SK-N-SH (cell line): ENCODE measurements at regions not wholly inside any gene's neighbourhood (a gene's known extent, or its start where the extent isn't known, plus 50 kb on each side); places are given as distances from the start of the nearest gene placed in this dataset.

Experiments
- EZH2phosphoT487 ChIP-seq: fragments of 200-600 bp; sonication (generic); IDR thresholded peaks from 2 replicates; pipeline ENCODE4 v1.6.1; 2017; ENCODE audit warnings: low read depth, mixed run types, mild to moderate bottlenecking, antibody characterized with exemption, moderate library complexity, borderline replicate concordance
- FOXM1 ChIP-seq: IDR thresholded peaks from 2 replicates; pipeline ENCODE4 v1.4.0; 2012; ENCODE audit warnings: low read depth, mild to moderate bottlenecking
- NFIC ChIP-seq: IDR thresholded peaks from 2 replicates; pipeline ENCODE4 v1.4.0; 2012; ENCODE audit warnings: borderline replicate concordance
- RAD21 ChIP-seq: IDR thresholded peaks from 2 replicates; pipeline ENCODE4 v1.6.1; 2012; ENCODE audit warnings: mild to moderate bottlenecking, low read length
- REST ChIP-seq: IDR thresholded peaks from 2 replicates; pipeline ENCODE4 v1.6.1; 2012; ENCODE audit warnings: mild to moderate bottlenecking, low read depth, low read length, moderate library complexity
- RXRA ChIP-seq: IDR thresholded peaks from 2 replicates; pipeline ENCODE4 v1.4.0; 2012; ENCODE audit warnings: low read depth, mild to moderate bottlenecking, borderline replicate concordance
- TAF1 ChIP-seq: IDR thresholded peaks from 2 replicates; pipeline ENCODE4 v1.6.1; 2012; ENCODE audit warnings: low read depth, mild to moderate bottlenecking, low read length, moderate library complexity, borderline replicate concordance
- TF ChIP-seq, protein P1 (sequence below): fragments of 200-600 bp; sonication (generic); IDR thresholded peaks from 2 replicates; pipeline ENCODE4 v1.6.1; 2017; ENCODE audit warnings: antibody characterized with exemption, mild to moderate bottlenecking, moderate library complexity

GRCh38 chr4:46462733-46463132 lies 72.8 kb upstream of the GABRA2 start:
- TF ChIP-seq TAF1 = no peak
- TF ChIP-seq, protein P1, sequence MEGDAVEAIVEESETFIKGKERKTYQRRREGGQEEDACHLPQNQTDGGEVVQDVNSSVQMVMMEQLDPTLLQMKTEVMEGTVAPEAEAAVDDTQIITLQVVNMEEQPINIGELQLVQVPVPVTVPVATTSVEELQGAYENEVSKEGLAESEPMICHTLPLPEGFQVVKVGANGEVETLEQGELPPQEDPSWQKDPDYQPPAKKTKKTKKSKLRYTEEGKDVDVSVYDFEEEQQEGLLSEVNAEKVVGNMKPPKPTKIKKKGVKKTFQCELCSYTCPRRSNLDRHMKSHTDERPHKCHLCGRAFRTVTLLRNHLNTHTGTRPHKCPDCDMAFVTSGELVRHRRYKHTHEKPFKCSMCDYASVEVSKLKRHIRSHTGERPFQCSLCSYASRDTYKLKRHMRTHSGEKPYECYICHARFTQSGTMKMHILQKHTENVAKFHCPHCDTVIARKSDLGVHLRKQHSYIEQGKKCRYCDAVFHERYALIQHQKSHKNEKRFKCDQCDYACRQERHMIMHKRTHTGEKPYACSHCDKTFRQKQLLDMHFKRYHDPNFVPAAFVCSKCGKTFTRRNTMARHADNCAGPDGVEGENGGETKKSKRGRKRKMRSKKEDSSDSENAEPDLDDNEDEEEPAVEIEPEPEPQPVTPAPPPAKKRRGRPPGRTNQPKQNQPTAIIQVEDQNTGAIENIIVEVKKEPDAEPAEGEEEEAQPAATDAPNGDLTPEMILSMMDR = no peak
- TF ChIP-seq REST = no peak
- TF ChIP-seq FOXM1 = no peak
- no peak for TF ChIP-seq RAD21
- TF ChIP-seq NFIC = no peak
- TF ChIP-seq EZH2phosphoT487 = no peak
- no peak for TF ChIP-seq RXRA
